ENCODE measurements at regions not wholly inside any gene's neighbourhood (a gene's known extent, or its start where the extent isn't known, plus 50 kb on each side); places are given as distances from the start of the nearest gene placed in this dataset.

- no peak for TF ChIP-seq EZH2 (IDR thresholded peaks at IDR 0.05)
- TF ChIP-seq, protein P1, sequence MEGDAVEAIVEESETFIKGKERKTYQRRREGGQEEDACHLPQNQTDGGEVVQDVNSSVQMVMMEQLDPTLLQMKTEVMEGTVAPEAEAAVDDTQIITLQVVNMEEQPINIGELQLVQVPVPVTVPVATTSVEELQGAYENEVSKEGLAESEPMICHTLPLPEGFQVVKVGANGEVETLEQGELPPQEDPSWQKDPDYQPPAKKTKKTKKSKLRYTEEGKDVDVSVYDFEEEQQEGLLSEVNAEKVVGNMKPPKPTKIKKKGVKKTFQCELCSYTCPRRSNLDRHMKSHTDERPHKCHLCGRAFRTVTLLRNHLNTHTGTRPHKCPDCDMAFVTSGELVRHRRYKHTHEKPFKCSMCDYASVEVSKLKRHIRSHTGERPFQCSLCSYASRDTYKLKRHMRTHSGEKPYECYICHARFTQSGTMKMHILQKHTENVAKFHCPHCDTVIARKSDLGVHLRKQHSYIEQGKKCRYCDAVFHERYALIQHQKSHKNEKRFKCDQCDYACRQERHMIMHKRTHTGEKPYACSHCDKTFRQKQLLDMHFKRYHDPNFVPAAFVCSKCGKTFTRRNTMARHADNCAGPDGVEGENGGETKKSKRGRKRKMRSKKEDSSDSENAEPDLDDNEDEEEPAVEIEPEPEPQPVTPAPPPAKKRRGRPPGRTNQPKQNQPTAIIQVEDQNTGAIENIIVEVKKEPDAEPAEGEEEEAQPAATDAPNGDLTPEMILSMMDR (IDR thresholded peaks at IDR 0.05) = no peak
These were observed 130.8 kb upstream of the IRX4 start for GRCh38 chr5:2013301-2014057.

Data from neural progenitor cell (in vitro differentiated cells).